ENCODE measurements at regions not wholly inside any gene's neighbourhood (a gene's known extent, or its start where the extent isn't known, plus 50 kb on each side); places are given as distances from the start of the nearest gene placed in this dataset.

DNA sequence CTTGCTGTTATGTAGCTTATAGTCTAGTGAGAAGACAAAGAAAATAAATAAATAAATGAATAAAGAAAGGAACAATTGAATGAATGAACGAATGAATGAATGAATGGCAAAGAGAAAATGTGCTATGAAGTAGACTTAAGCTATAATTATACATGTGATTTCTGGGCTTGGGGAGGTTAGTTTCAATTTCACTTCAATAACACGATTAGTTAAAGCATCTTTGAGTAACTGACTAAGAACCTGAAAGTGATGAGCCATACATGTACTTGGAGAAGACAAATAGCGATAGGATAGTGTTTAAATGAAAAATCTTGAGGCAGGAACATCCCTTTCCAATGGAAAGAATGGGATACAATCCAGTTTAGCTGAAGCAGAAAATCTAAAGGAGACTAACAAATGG is 593.1 kb upstream of the LRRTM4 start:
- TF ChIP-seq EZH2 (conservative IDR thresholded peaks at IDR 0.05; ENCODE audit: low read depth, low read length) (no peak), POLR2AphosphoS5 (IDR thresholded peaks at IDR 0.05; ENCODE audit: low read depth, low read length) (no peak), HCFC1 (IDR thresholded peaks at IDR 0.05; ENCODE audit: low read depth, low read length) (no peak), NFYB (CRISPR knock-in tag; IDR thresholded peaks at IDR 0.05) (no peak)
- TF ChIP-seq, protein P1, sequence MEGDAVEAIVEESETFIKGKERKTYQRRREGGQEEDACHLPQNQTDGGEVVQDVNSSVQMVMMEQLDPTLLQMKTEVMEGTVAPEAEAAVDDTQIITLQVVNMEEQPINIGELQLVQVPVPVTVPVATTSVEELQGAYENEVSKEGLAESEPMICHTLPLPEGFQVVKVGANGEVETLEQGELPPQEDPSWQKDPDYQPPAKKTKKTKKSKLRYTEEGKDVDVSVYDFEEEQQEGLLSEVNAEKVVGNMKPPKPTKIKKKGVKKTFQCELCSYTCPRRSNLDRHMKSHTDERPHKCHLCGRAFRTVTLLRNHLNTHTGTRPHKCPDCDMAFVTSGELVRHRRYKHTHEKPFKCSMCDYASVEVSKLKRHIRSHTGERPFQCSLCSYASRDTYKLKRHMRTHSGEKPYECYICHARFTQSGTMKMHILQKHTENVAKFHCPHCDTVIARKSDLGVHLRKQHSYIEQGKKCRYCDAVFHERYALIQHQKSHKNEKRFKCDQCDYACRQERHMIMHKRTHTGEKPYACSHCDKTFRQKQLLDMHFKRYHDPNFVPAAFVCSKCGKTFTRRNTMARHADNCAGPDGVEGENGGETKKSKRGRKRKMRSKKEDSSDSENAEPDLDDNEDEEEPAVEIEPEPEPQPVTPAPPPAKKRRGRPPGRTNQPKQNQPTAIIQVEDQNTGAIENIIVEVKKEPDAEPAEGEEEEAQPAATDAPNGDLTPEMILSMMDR (CRISPR knock-in tag; IDR thresholded peaks at IDR 0.05): no peak
- TF ChIP-seq, protein P2, sequence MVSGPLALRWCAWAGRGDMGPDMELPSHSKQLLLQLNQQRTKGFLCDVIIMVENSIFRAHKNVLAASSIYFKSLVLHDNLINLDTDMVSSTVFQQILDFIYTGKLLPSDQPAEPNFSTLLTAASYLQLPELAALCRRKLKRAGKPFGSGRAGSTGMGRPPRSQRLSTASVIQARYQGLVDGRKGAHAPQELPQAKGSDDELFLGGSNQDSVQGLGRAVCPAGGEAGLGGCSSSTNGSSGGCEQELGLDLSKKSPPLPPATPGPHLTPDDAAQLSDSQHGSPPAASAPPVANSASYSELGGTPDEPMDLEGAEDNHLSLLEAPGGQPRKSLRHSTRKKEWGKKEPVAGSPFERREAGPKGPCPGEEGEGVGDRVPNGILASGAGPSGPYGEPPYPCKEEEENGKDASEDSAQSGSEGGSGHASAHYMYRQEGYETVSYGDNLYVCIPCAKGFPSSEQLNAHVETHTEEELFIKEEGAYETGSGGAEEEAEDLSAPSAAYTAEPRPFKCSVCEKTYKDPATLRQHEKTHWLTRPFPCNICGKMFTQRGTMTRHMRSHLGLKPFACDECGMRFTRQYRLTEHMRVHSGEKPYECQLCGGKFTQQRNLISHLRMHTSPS (CRISPR knock-in tag; IDR thresholded peaks at IDR 0.05; ENCODE audit: low read depth): no peak

Data from HepG2 (cell line).